ENCODE measurements at regions not wholly inside any gene's neighbourhood (a gene's known extent, or its start where the extent isn't known, plus 50 kb on each side); places are given as distances from the start of the nearest gene placed in this dataset.

- TF ChIP-seq SUZ12 (IDR thresholded peaks at IDR 0.05; ENCODE audit: extremely low read depth, insufficient read depth, insufficient read length): no peak
- TF ChIP-seq ZNF274 (IDR thresholded peaks at IDR 0.05; ENCODE audit: low read depth, low read length): no peak
- no peak for TF ChIP-seq YY1 (IDR thresholded peaks at IDR 0.05; ENCODE audit: insufficient read depth, insufficient read length)
Measured at GRCh38 chr1:56410405-56410804, 169.0 kb downstream of the PLPP3 start.

Data from NT2/D1 (cell line).